HG02798 (cell line): ENCODE measurements at regions not wholly inside any gene's neighbourhood (a gene's known extent, or its start where the extent isn't known, plus 50 kb on each side); places are given as distances from the start of the nearest gene placed in this dataset.

Experiments used
- ATAC-seq: cut with Tn5 transposase; IDR thresholded peaks from one replicate; pipeline ENCODE4 v1.9.1; 2021; ENCODE audit warnings: mild to moderate bottlenecking; ENCODE audit not compliant: unreplicated experiment, poor library complexity

- no peak for ATAC-seq
Measured at GRCh38 chr17:77479372-77480198, 338.8 kb downstream of the SEC14L1 start.

- no peak for ATAC-seq
Measured at GRCh38 chr17:77480199-77480508, 339.4 kb downstream of the SEC14L1 start.

- no peak for ATAC-seq
Measured at GRCh38 chr17:77480509-77481215, 339.9 kb downstream of the SEC14L1 start.

GRCh38 chr17:77481476-77482374, 341.0 kb downstream of the SEC14L1 start:
- no peak for ATAC-seq

- no peak for ATAC-seq
Measured at GRCh38 chr17:77482375-77483127, 341.8 kb downstream of the SEC14L1 start.

GRCh38 chr17:77483128-77483598, 342.4 kb downstream of the SEC14L1 start:
- no peak for ATAC-seq

GRCh38 chr17:77484111-77484510, 343.3 kb downstream of the SEC14L1 start:
- ATAC-seq, result no peak

GRCh38 chr17:77485089-77485833, 344.5 kb downstream of the SEC14L1 start:
- ATAC-seq, result no peak

GRCh38 chr17:77487211-77487629, 346.5 kb downstream of the SEC14L1 start:
- ATAC-seq, result no peak

- ATAC-seq, result no peak
Measured at GRCh38 chr17:77487677-77488530, 347.1 kb downstream of the SEC14L1 start.

GRCh38 chr17:77488531-77489238, 347.9 kb downstream of the SEC14L1 start:
- no peak for ATAC-seq

GRCh38 chr17:77489239-77489892, 348.6 kb downstream of the SEC14L1 start:
- no peak for ATAC-seq

GRCh38 chr17:77489893-77490255, 349.1 kb downstream of the SEC14L1 start:
- ATAC-seq, result no peak

GRCh38 chr17:77490361-77491183, 349.8 kb downstream of the SEC14L1 start:
- ATAC-seq, result no peak

GRCh38 chr17:77491921-77492445, 351.2 kb downstream of the SEC14L1 start:
- ATAC-seq, result peak; percentile 42
